B cell (primary cell): ENCODE measurements at regions not wholly inside any gene's neighbourhood (a gene's known extent, or its start where the extent isn't known, plus 50 kb on each side); places are given as distances from the start of the nearest gene placed in this dataset.

ENCODE experiments used
- EZH2 ChIP-seq: IDR thresholded peaks from 2 replicates; pipeline ENCODE4 v1.6.1; 2012; ENCODE audit warnings: borderline replicate concordance, low read depth, mild to moderate bottlenecking, moderate library complexity, low read length; ENCODE audit not compliant: insufficient read depth, poor library complexity, severe bottlenecking
- TF ChIP-seq, protein P1 (sequence below): fragments of 200-600 bp; IDR thresholded peaks from one replicate; pipeline ENCODE4 v1.8.0; 2022; ENCODE audit warnings: antibody characterized with exemption, mild to moderate bottlenecking

DNA sequence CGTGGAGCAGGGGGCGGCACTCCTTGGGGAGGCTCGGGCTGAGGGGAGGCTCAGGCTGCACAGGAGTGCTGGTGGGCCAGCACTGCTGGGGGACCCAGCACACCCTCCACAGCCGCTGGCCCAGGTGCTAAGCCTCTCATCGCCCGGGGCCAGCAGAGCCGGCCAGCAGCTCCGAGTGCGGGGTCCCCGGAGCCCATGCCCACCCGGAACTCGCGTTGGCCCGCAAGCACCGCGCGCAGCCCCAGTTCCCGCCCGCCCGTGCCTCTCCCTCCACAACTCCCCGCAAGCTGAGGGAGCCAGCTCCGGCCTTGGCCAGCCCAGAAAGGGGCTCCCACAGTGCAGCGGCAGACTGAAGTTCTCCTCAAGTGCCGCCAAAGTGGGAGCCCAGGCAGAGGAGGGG is 2266.8 kb downstream of the LRRC4C start:
- TF ChIP-seq, protein P1, sequence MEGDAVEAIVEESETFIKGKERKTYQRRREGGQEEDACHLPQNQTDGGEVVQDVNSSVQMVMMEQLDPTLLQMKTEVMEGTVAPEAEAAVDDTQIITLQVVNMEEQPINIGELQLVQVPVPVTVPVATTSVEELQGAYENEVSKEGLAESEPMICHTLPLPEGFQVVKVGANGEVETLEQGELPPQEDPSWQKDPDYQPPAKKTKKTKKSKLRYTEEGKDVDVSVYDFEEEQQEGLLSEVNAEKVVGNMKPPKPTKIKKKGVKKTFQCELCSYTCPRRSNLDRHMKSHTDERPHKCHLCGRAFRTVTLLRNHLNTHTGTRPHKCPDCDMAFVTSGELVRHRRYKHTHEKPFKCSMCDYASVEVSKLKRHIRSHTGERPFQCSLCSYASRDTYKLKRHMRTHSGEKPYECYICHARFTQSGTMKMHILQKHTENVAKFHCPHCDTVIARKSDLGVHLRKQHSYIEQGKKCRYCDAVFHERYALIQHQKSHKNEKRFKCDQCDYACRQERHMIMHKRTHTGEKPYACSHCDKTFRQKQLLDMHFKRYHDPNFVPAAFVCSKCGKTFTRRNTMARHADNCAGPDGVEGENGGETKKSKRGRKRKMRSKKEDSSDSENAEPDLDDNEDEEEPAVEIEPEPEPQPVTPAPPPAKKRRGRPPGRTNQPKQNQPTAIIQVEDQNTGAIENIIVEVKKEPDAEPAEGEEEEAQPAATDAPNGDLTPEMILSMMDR = no peak
- no peak for TF ChIP-seq EZH2
